ENCODE measurements at regions not wholly inside any gene's neighbourhood (a gene's known extent, or its start where the extent isn't known, plus 50 kb on each side); places are given as distances from the start of the nearest gene placed in this dataset.

- TF ChIP-seq POLR2AphosphoS5 (IDR thresholded peaks at IDR 0.05; ENCODE audit: low read depth, low read length) (no peak), SP2 (IDR thresholded peaks at IDR 0.05; ENCODE audit: low read length) (no peak), HDAC2 (IDR thresholded peaks at IDR 0.05; ENCODE audit: borderline replicate concordance in 1 of 2, low read depth in 2 of 2, low read length in 2 of 2) (no peak)
These were observed 1460.7 kb downstream of the OLFM4 start (continued) for GRCh38 chr13:54489359-54489758.

All from H1 (cell line).